ENCODE measurements at regions not wholly inside any gene's neighbourhood (a gene's known extent, or its start where the extent isn't known, plus 50 kb on each side); places are given as distances from the start of the nearest gene placed in this dataset.

DNA sequence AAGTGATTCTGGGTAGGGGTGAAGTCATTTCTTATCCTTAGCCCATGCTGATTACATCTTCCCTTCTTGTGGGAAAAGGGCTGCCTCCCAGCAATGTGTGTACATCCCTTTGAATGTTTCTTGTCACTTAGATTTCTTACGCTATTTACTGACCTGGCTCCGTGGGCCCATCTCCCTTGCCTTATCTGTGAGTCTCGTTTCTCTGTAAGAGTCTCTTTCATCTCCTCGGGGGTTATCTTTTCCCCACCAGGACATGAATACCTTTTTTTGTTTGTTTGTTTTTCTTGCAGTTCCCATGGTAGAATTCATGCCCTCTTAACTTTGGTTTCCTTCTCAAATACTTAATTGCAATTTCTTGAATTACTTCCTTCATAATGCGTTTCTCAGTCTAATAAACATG, 107.7 kb downstream of the BAMBI start:
- no peak for FAIRE-seq

GRCh38 chr10:28788252-28788651, 110.9 kb downstream of the BAMBI start:
- no peak for FAIRE-seq

- no peak for FAIRE-seq
Measured at GRCh38 chr10:28788762-28789161, 111.4 kb downstream of the BAMBI start.

DNA sequence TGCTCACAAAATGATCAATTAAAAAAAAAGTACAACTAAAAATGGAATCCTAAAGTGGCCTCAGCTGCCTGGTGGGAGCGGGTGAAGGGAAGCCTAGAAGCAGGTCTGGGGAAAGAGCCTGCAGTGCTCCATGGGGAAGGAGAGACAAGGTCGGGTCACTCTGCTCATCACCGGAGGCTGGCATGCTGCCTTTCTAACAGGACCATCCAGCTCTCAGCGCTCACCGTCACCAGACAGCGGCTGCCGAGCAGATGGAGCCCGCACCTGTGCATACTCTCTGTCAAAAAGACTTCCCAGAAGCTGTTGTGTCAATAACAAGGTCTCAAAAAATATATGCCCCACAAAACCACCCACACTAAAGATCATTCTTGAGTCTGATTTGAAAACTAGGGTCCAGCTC, 112.8 kb downstream of the BAMBI start:
- FAIRE-seq, result no peak

DNA sequence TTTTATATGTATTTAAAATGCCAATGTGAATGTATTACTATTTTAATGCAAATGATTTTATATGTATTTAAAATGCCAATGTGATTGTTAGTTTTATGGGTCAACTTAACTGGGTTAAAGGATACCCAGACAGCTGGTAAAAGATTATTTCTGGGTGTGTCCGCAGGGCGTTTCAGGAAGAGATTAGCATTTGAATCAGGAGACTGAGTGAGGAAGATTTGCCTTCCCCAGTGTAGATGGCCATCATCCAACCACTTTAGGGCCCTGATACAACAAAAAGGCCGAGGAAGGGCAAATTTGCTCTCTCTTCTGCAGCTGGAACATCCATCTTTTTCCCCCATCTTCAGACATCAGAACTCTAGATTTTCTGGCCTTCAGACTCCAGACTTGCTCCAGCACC, 116.2 kb downstream of the BAMBI start:
- peak; percentile 68 for FAIRE-seq

DNA sequence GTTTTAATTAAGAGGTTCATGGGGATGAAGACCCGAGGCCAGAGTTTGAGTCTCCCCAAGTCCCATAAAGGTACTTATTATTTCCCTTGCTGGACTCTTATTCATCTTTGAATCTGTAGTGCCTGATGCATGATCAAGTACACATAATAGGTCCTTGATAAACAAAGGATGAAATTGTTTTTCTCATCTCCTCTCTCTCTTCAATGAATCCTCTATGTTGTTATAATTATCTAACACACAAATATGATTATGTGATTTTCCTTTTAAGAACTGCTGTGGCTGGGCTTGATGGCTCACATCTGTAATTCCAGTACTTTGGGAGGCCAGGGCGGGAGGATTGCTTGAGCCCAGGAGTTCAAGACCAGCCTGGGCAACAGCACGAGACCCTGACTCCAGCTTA, 117.7 kb downstream of the BAMBI start:
- FAIRE-seq, result no peak

- no peak for FAIRE-seq
Measured at GRCh38 chr10:28796606-28797512, 119.5 kb downstream of the BAMBI start.

DNA sequence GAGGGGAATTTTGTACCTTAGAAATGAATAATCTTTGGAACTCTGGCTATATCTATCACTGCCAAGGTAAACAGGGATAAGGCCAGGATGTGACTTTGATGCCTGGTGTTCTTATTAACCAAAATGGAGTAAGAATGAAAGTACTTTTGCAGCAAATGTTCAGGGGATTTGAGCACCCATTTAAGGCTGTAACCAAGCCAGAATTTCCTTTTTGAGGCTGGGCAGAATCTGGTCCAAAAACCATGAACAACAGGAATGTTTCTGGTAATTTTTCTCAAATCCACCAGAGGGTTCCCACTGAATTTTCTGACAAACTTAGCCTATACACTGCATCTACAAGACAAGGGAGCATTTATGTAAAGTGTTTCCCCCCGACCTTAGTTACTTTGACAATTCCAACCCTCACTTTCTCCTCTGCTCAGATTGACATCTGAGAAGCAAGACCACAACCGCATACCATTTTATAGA, 120.6 kb downstream of the BAMBI start:
- FAIRE-seq, result no peak

- no peak for FAIRE-seq
Measured at GRCh38 chr10:28798428-28798955, 121.2 kb downstream of the BAMBI start.

- no peak for FAIRE-seq
Measured at GRCh38 chr10:28798964-28799363, 121.6 kb downstream of the BAMBI start.

DNA sequence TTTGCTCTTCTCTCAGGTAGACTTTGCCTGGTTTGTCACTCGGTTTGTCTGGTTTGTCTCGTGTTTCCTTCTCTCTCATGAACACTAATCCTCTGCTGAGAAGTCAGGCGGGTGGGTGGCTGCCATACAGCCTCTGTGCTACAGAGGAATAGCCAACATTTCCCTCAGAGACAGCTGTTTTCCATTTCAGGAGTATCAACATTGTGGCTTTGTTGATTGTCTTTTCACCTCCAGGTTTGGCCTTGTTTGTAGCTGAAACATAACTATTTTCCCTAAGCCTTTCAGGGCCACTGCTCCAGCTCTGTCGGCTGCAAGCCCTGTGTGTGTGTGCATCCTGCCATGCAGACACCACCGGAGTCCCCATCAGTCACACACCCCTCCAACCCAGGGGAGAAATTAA, 122.8 kb downstream of the BAMBI start:
- no peak for FAIRE-seq

DNA sequence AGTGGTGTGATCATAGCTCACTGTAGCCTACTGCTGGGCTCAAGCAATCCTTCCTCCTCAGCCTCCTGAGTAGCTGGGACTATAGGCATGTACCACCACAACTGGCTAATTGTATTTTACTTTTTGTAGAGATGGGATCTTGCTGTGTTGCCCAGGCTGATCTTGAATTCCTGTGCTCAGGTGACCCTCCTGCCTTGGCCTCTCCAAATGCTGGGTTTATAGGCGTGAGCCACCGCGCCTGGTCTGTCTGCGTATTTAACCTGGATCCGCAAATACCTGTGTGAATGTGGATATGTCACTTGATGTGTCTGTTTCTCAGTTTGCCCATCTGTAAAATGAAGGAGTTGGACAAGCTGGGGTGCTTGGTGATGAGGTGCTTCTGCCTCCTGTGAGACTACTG, 123.9 kb downstream of the BAMBI start:
- FAIRE-seq, result no peak

DNA sequence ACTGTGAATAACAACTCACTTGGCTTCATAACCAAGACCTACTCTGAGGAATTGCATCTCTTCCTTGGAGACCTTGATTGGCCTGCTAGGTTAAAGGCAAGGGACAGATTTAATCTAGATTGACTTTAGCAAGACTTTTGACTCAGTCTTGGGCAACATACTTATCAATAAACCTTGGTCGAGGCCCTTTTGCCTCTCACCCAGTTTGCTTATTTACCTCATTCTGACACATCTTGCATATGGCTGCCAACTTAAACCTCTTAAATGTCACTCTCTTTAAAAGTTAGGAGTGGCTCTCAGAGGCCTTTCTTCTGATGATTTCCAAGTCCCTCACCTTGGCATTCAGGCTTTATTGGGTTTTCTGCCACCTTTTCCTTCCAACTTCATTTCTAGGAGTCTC, 124.5 kb downstream of the BAMBI start:
- no peak for FAIRE-seq

DNA sequence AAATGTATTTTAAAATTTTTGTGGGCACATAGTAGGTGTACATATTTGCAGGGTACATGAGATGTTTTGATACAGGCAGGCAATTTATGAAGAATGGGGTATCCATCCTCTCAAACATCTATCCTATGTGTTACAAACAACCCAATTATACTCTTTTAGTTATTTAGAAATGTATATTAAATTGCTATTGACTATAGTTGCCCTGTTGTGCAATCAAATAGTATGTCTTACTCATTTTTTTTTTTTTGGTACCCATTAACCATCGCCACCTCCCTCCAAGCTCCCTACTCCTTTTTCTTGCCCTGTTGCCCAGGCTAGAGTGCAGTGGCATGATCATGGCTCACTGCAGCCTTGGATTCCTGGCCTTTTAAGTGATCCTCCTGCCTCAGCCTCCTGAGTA, 128.1 kb downstream of the BAMBI start:
- no peak for FAIRE-seq

- no peak for FAIRE-seq
Measured at GRCh38 chr10:28806488-28806941, 129.2 kb downstream of the BAMBI start.

GRCh38 chr10:28806951-28807759, 129.8 kb downstream of the BAMBI start:
- FAIRE-seq, result no peak

DNA sequence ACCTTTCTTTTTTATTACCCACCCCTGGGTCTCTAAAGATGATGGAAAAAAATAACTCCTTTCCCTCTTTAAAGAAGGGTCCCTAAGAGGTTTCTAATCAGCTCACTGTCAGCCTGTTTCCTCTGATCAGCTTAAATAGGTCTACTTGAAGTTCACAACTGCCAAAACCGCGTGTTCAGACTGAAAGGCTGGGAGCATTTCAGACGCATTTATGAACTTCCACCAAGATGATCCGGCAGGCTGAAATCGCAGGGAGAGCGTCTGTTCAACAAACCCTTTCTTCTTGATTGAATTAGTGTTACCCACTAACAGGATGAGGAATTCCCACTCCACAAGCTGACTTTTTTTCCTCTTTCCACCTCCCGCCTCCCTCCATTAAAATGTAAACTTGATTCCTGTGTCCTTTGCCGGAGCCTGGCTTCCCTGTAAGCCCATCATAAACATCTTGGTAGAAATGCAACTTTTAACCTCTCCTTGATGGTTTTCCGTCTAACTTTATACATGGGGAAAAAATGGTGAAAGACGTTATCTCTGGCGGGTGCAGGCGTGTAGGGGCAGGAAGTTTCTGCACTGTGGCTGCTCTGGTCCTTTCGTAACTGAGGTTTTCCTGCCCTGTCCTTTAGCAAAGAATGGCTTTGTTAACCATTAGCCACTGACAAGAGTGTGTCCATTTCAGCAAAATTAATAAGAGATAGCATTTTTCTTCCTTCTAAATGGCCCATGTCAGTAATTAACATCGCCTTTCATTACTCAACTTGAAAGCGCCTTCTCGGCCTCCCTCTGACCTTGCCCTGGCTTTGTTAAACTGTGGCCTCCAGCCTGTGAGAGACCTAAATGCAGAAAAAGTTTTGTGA, 130.7 kb downstream of the BAMBI start:
- no peak for FAIRE-seq

GRCh38 chr10:28808693-28809092, 131.4 kb downstream of the BAMBI start:
- no peak for FAIRE-seq

GRCh38 chr10:28810057-28810870, 132.9 kb downstream of the BAMBI start:
- FAIRE-seq, result no peak

- FAIRE-seq, result no peak
Measured at GRCh38 chr10:28811639-28812349, 134.5 kb downstream of the BAMBI start.
